OCI-LY1 (cell line): ENCODE measurements at regions not wholly inside any gene's neighbourhood (a gene's known extent, or its start where the extent isn't known, plus 50 kb on each side); places are given as distances from the start of the nearest gene placed in this dataset.

Source experiments
- CTCF ChIP-seq: fragments of 200-600 bp; sonication (generic), shearing (Covaris generic); IDR thresholded peaks from 2 replicates; pipeline ENCODE4 v1.5.1; 2017; ENCODE audit warnings: mild to moderate bottlenecking, antibody characterized with exemption, low read length, moderate library complexity, mixed read lengths
- EZH2 ChIP-seq: fragments of 200-600 bp; sonication (generic), shearing (Covaris generic); IDR thresholded peaks from 2 replicates; pipeline ENCODE4 v1.8.0; 2017; ENCODE audit warnings: borderline replicate concordance, mixed run types, mild to moderate bottlenecking, antibody characterized with exemption, low read length, moderate library complexity, mixed read lengths

GRCh38 chr18:45339810-45340550, 275.3 kb upstream of the SLC14A2 start:
- no peak for TF ChIP-seq CTCF
- TF ChIP-seq EZH2, result no peak
